Lower leg skin (tissue), 4 donors: ENCODE measurements at regions not wholly inside any gene's neighbourhood (a gene's known extent, or its start where the extent isn't known, plus 50 kb on each side); places are given as distances from the start of the nearest gene placed in this dataset.

Source experiments
- DNase-seq, 2 donors: peaks; one replicate each; pipeline ENCODE4 v3.0.0-alpha.2; 2019; ENCODE audit warnings: low spot score in 2 of 2
- H3K4me3 ChIP-seq: fragments of 200-600 bp; sonication (generic); 2 replicates; pipeline ENCODE4 v1.5.1; 2017; ENCODE audit warnings: mild to moderate bottlenecking, low read depth; ENCODE audit not compliant: poor library complexity, severe bottlenecking
- CTCF ChIP-seq, 3 donors: fragments of 450-650 bp; IDR thresholded peaks; one replicate each; pipeline ENCODE4 v1.5.1; 2016; ENCODE audit warnings: antibody characterized with exemption in 3 of 3, mild to moderate bottlenecking in 3 of 3, moderate library complexity in 2 of 3
- POLR2A ChIP-seq, 2 donors: fragments of 450-650 bp; IDR thresholded peaks; one replicate each; pipeline ENCODE4 v1.6.1; 2016 to 2017; ENCODE audit warnings: antibody characterized with exemption in 2 of 2, mild to moderate bottlenecking in 1 of 2, moderate library complexity in 1 of 2
- WGBS, 2 donors: methylation state at CpG; one replicate each; pipeline ENCODE4 v1.1.5; 2018; 5-methylcytosine and 5-hydroxymethylcytosine counted together
- intact Hi-C: fragments of 100-400 bp; cut with DNase I; formaldehyde crosslinking; loops from one replicate; pipeline ENCODE4 v1.15.0; 2023; ENCODE audit warnings: low total_unique reads

GRCh38 chr3:31250116-31250777 is 282.5 kb upstream of the STT3B start:
- intact Hi-C loops: no loop called here
- no peak for TF ChIP-seq CTCF (IDR thresholded peaks at IDR 0.05)
- TF ChIP-seq POLR2A (IDR thresholded peaks at IDR 0.05): no peak
- no peak for DNase-seq
- 89 to 100% methylated on average over 1 of the region's 1 CpG for WGBS, 2 donors
- no peak overlapping the region for H3K4me3 ChIP-seq

GRCh38 chr3:31251083-31251482 is 281.6 kb upstream of the STT3B start:
- 96 to 98% methylated on average over 3 of the region's 3 CpGs for WGBS, 2 donors
- DNase-seq: no peak
- intact Hi-C loops: no loop called here
- no peak overlapping the region for H3K4me3 ChIP-seq
- no peak for TF ChIP-seq POLR2A (IDR thresholded peaks at IDR 0.05)
- TF ChIP-seq CTCF (IDR thresholded peaks at IDR 0.05): no peak

GRCh38 chr3:31252216-31253185 is 280.2 kb upstream of the STT3B start:
- intact Hi-C loops: no loop called here
- WGBS, 2 donors: 85% methylated on average over 6 of the region's 6 CpGs
- no peak overlapping the region for H3K4me3 ChIP-seq
- DNase-seq: no peak
- TF ChIP-seq POLR2A (IDR thresholded peaks at IDR 0.05) (no peak), CTCF (IDR thresholded peaks at IDR 0.05) (no peak)

GRCh38 chr3:31253782-31254181 is 278.9 kb upstream of the STT3B start:
- H3K4me3 ChIP-seq: no peak overlapping the region
- no peak for DNase-seq
- TF ChIP-seq POLR2A (IDR thresholded peaks at IDR 0.05) (no peak), CTCF (IDR thresholded peaks at IDR 0.05) (no peak)
- WGBS, 2 donors: 84 to 88% methylated on average over 4 of the region's 4 CpGs
- intact Hi-C loops: no loop called here

GRCh38 chr3:31254483-31254882 is 278.2 kb upstream of the STT3B start:
- TF ChIP-seq POLR2A (IDR thresholded peaks at IDR 0.05) (no peak), CTCF (IDR thresholded peaks at IDR 0.05) (no peak)
- no peak for DNase-seq
- intact Hi-C loops: no loop called here
- no peak overlapping the region for H3K4me3 ChIP-seq
- WGBS, 2 donors: 76 to 79% methylated on average over 3 of the region's 3 CpGs
